ENCODE measurements at regions not wholly inside any gene's neighbourhood (a gene's known extent, or its start where the extent isn't known, plus 50 kb on each side); places are given as distances from the start of the nearest gene placed in this dataset.

DNA sequence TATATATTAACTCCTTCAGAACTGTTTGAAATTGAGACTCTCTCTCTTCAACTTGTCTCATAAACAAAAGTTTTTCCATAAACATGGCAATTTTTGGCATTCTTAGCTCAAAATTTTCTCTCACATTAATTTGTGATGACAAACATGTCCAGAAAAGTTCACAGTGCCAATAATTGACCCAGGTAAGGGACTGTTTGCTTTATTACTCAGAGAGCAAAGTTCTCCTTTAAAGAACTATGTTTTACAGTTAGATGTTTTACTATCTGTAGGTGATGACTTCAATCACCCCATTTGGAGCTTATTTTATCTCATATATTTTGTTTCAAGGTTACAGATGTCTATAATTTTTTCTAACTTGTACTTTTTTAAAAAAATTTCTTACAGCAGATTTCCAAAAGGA lies 855.6 kb downstream of the SLC16A7 start:
- TF ChIP-seq, protein P1, sequence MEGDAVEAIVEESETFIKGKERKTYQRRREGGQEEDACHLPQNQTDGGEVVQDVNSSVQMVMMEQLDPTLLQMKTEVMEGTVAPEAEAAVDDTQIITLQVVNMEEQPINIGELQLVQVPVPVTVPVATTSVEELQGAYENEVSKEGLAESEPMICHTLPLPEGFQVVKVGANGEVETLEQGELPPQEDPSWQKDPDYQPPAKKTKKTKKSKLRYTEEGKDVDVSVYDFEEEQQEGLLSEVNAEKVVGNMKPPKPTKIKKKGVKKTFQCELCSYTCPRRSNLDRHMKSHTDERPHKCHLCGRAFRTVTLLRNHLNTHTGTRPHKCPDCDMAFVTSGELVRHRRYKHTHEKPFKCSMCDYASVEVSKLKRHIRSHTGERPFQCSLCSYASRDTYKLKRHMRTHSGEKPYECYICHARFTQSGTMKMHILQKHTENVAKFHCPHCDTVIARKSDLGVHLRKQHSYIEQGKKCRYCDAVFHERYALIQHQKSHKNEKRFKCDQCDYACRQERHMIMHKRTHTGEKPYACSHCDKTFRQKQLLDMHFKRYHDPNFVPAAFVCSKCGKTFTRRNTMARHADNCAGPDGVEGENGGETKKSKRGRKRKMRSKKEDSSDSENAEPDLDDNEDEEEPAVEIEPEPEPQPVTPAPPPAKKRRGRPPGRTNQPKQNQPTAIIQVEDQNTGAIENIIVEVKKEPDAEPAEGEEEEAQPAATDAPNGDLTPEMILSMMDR (IDR thresholded peaks at IDR 0.05; ENCODE audit: insufficient read depth, missing control alignments) = no peak
- DNase-seq (ENCODE audit: insufficient read length, low spot score) (no peak), FAIRE-seq (no peak)

GRCh38 chr12:60465060-60465459 lies 869.2 kb downstream of the SLC16A7 start:
- FAIRE-seq (no peak), DNase-seq (ENCODE audit: insufficient read length, low spot score) (no peak)
- TF ChIP-seq, protein P1 (IDR thresholded peaks at IDR 0.05; ENCODE audit: insufficient read depth, missing control alignments) = no peak

DNA sequence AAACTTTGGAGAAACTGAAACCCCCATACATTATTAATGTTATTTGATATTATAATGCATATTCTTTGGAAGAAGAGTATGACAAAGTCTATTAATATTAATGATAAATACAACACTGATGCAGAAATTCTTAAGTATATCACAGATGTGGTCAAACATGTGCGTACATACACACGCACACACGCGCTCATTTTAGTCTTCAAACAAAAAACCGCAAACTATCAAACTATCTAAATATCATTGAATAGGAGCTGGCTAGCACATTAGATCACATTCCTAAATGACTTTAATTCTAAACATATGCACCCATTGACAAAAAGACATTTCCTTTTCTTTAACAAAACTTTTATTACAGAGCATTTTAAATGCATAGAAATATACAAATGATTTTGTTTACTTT lies 872.7 kb downstream of the SLC16A7 start:
- FAIRE-seq (no peak), DNase-seq (ENCODE audit: insufficient read length, low spot score) (no peak)
- TF ChIP-seq, protein P1 (IDR thresholded peaks at IDR 0.05; ENCODE audit: insufficient read depth, missing control alignments) = no peak

DNA sequence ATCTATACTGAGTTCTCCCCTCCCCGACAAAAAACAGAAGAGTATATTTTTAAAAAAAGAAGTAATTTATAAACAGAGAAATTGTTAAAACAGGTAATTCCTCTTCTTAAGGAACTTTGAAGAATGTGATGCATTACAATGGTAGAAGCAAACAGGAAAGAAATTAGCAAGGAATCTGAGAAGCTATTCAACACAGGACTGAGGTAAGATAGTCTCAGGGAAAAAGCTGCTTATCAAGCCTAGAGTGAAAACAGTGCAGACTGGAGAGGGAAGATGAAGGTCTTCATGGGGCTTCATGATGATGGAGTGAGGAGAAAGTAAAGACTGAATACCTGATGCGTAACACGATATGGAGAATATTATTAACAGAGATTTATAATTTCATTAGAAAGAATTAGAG lies 880.0 kb downstream of the SLC16A7 start:
- DNase-seq (ENCODE audit: insufficient read length, low spot score) (no peak), FAIRE-seq (no peak)
- TF ChIP-seq, protein P1 (IDR thresholded peaks at IDR 0.05; ENCODE audit: insufficient read depth, missing control alignments) = no peak

DNA sequence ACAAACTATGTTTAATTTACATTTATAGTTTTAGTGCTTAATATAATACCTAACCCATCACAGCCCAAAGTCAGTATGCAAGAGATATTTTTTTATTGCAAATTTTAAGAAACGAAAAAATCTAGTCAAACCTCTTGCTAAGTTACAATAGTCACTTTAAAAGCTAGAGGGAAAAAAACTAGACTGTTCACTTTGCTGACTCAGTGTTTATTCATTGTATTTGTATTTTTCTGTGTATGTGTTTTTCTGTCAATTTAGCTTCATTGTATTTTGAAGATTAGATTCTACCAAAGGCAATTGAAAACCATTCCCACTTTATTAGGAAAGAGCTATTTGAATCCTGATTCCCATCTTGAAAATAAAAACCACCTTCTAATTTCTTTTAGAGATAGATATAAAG lies 891.5 kb downstream of the SLC16A7 start:
- TF ChIP-seq, protein P1 (IDR thresholded peaks at IDR 0.05; ENCODE audit: insufficient read depth, missing control alignments) = no peak
- no peak for FAIRE-seq
- no peak for DNase-seq (ENCODE audit: insufficient read length, low spot score)

GRCh38 chr12:60489071-60489470 lies 893.2 kb downstream of the SLC16A7 start:
- FAIRE-seq = no peak

GRCh38 chr12:60494244-60494643 lies 898.4 kb downstream of the SLC16A7 start:
- TF ChIP-seq, protein P1 (IDR thresholded peaks at IDR 0.05; ENCODE audit: insufficient read depth, missing control alignments) = peak; percentile 55
- FAIRE-seq (peak; percentile 21), DNase-seq (ENCODE audit: insufficient read length, low spot score) (no peak)

More at GRCh38 chr12:60489071-60489470, 893.2 kb downstream of the SLC16A7 start:
- DNase-seq (ENCODE audit: insufficient read length, low spot score) = no peak
- TF ChIP-seq, protein P1 (IDR thresholded peaks at IDR 0.05; ENCODE audit: insufficient read depth, missing control alignments) = no peak
